Lower leg skin (tissue), 3 donors: ENCODE measurements at regions not wholly inside any gene's neighbourhood (a gene's known extent, or its start where the extent isn't known, plus 50 kb on each side); places are given as distances from the start of the nearest gene placed in this dataset.

Source experiments
- POLR2A ChIP-seq, 2 donors: fragments of 450-650 bp; IDR thresholded peaks; one replicate each; pipeline ENCODE4 v1.6.1; 2016 to 2017; ENCODE audit warnings: antibody characterized with exemption in 2 of 2, mild to moderate bottlenecking in 1 of 2, moderate library complexity in 1 of 2
- TF ChIP-seq, protein P1 (sequence below), 3 donors: fragments of 450-650 bp; IDR thresholded peaks; one replicate each; pipeline ENCODE4 v1.5.1; 2016; ENCODE audit warnings: antibody characterized with exemption in 3 of 3, mild to moderate bottlenecking in 3 of 3, moderate library complexity in 2 of 3

DNA sequence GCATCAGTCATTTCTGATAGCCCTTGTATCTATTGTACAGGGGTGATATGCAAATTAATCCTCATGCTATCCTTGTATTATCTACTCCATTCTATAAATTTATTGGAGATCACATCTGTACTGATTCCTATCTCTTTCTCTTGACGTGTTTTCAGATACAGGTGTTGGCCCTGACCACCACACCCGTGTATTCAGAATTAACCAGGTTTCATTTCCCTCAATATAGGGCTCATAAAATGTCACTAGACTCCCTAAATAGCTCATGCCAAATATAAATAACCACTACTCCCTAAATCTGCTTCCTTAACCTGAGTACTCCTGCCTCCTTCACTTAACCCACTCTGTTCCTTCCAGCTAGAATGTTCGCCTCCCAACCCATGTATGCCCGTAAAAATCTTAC, 522.8 kb upstream of the KLF4 start:
- TF ChIP-seq, protein P1, sequence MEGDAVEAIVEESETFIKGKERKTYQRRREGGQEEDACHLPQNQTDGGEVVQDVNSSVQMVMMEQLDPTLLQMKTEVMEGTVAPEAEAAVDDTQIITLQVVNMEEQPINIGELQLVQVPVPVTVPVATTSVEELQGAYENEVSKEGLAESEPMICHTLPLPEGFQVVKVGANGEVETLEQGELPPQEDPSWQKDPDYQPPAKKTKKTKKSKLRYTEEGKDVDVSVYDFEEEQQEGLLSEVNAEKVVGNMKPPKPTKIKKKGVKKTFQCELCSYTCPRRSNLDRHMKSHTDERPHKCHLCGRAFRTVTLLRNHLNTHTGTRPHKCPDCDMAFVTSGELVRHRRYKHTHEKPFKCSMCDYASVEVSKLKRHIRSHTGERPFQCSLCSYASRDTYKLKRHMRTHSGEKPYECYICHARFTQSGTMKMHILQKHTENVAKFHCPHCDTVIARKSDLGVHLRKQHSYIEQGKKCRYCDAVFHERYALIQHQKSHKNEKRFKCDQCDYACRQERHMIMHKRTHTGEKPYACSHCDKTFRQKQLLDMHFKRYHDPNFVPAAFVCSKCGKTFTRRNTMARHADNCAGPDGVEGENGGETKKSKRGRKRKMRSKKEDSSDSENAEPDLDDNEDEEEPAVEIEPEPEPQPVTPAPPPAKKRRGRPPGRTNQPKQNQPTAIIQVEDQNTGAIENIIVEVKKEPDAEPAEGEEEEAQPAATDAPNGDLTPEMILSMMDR (IDR thresholded peaks at IDR 0.05) = no peak
- no peak for TF ChIP-seq POLR2A (IDR thresholded peaks at IDR 0.05)
